ENCODE measurements at regions not wholly inside any gene's neighbourhood (a gene's known extent, or its start where the extent isn't known, plus 50 kb on each side); places are given as distances from the start of the nearest gene placed in this dataset.
"Not testable (repeated sequence)": the region's sequence is repeated elsewhere in the genome, so short reads cannot be mapped to it uniquely, and the experiment has no call there.

DNA sequence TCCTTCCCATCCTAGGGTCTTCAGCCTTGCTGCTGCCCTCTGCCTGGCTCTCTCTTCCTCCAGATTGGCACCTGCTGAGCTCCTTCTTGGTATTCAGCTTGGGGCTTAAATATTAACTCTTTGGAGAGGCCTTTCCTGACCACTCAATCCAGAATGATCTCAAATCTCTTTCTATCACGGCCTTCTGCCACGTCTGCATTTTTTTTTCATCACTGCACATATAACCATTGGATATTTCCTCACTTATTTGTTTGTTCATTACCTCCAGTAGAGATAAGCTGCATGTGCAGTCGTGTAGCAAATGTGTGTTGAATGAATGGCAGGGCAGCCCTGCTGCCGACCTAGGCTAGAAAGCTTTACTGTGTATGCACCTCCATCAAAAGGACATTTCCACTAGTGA is 51.6 kb upstream of the MPP7 start:
- intact Hi-C loops (cut with DNase I): no loop called here
- DNase-seq: no peak

DNA sequence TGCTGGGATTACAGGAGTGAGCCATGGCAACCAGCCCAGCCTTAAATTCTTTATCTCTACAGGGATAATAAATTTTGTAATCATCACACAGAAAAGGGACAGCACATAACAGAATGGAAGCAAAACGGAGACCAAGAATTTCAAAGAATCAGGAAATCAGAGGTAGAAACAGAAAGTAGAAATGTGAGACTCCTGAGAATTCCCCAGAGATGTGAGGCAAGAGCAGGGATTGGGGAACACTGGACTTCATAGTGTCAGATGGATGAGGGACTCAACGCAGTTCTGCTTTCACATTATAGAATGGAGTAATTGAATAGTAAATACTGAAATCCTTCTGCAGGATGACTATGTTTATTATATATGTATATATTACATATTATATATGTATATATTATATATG is 52.5 kb upstream of the MPP7 start:
- DNase-seq: no peak
- intact Hi-C loops (cut with DNase I): no loop called here

DNA sequence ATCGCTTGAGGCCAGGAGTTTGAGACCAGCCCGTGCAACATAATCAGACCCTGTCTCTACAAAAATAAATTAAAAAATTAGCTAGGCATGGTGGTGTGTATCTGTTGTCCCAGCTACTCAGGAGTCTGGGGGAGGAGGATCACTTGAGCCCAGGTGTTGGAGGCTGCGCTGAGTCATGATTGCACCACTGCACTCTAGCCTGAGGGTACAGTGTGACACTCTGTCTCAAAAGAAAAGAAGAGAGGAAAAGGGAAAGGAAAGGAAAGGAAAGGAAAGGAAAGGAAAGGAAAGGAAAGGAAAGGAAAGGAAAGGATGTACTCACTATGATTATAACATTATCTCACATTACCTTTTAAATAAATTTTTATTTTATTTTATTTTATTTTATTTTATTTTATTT is 56.5 kb upstream of the MPP7 start:
- no peak for DNase-seq

DNA sequence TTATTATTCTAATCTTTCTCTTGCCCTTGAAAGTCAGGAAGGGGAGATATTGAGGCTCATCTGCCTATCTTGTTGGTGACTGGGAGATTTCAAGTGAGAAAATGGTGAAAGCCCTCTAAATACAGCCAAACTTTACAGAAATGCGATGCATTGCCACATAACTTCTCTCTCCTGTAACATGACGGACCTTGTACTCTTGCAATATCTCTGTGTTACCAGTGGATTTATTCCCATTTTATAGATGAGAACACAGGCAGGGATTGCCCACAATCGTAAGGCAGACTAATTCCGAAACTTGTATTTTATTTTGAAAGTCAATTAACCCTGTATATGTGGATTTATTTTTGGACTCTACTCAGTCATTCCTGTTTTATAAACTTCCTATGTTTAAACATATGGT is 57.3 kb upstream of the MPP7 start:
- no peak for DNase-seq
- intact Hi-C loops (cut with DNase I): no loop called here

More for the DNA sequence above, 56.5 kb upstream of the MPP7 start:
- intact Hi-C loops (cut with DNase I): no loop called here

DNA sequence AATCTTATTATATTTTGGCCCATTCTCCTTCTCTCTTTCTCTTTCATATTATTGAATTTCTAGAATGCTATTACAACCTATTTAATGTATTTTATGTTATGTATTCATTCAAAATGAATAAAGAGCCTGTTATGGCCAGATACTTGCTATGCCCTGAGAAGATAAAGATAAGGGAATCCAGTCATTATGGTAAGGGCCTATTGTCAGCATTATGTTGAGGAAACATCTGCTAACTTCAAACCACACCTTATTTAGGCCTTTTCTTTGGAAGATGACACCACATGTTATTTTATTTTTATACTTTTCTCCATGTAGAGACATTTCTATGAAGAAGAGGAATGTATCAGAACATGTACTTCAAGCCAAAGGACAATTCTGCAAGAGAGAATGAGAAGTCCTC is 60.5 kb upstream of the MPP7 start:
- intact Hi-C loops (cut with DNase I): no loop called here
- DNase-seq: no peak

DNA sequence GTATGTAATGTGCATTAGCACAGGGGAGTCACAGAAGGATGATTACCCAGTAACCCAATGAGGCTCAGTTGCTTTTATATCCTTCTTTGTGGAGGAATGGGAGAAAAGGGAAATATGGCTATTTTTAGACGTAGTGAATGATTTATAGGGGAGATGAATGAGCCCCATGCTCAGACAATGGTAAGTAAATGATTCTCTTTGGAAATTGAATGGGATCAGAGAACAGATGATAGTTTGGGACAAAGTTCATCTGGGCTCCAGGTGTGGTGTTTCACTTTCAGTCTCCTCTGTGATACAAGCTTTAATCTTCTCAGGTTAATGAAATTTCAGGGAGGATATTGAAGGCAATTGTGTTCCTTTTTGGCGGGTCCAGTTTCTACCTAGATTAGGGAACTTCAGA is 63.0 kb upstream of the MPP7 start:
- no peak for DNase-seq
- intact Hi-C loops (cut with DNase I): no loop called here

DNA sequence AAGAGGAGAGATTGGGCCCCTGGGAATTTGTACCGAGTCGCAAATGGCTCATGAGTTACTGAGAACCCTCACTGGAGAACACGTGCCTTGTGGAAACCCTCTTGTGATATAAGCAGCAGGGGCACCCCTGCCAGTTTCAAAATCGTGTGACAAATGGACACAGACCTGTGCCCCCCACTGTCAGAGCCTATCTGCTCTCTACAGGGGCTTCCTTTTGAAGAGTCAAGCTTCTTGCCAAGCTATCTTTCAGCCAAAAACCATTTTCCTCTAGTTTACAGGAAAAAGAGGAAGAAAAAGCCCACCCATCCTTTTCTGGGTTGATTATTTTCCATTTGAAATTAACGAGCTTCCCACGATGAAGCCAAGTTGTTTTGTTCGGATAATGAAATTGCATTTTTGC is 64.1 kb upstream of the MPP7 start:
- DNase-seq: no peak
- intact Hi-C loops (cut with DNase I): no loop called here

DNA sequence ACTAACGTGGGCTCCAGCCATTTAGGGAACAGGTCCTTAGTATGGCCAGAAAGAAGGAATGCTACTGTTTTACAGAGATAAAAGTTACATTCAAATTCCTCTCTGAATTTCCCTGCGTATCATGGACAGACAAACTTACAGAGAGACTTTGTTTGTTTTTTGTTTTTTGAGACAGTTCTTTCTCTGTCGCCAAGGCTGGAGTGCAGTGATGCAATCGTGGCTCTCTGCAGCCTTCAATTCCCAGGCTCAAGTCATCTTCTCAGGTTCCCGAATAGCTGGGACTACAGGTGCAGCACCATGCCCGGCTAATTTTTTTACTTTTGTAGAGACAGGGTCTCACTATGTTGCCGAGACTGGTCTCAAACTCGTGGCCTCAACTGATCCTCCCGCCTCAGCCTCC is 64.5 kb upstream of the MPP7 start:
- no peak for DNase-seq
- intact Hi-C loops (cut with DNase I): no loop called here

DNA sequence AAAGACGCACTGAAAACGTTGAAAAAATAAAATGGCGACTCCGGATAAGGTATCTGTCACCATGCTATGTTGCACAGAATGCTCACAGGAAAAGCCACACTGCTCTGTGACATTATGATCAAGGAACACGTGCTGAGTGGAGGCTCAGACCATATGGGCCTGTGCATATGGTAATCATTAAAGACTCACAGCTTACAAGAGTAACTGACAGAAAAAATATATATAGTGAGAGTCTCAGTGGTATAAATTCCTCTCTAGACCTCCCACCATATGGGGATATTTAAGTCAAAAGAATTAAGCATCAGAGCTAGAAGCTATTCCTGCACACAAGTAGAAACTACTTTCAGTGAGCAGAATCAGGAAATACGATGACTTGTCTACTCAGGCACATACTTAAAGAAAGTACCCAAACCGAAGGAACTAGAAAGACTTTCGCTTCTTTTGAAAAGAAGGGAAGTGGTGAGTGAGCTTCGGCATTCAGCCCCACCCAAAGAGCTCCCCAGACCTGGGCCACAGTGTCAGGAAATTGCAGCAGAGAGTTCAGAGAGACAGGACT is 65.1 kb upstream of the MPP7 start:
- intact Hi-C loops (cut with DNase I): no loop called here
- DNase-seq: no peak

DNA sequence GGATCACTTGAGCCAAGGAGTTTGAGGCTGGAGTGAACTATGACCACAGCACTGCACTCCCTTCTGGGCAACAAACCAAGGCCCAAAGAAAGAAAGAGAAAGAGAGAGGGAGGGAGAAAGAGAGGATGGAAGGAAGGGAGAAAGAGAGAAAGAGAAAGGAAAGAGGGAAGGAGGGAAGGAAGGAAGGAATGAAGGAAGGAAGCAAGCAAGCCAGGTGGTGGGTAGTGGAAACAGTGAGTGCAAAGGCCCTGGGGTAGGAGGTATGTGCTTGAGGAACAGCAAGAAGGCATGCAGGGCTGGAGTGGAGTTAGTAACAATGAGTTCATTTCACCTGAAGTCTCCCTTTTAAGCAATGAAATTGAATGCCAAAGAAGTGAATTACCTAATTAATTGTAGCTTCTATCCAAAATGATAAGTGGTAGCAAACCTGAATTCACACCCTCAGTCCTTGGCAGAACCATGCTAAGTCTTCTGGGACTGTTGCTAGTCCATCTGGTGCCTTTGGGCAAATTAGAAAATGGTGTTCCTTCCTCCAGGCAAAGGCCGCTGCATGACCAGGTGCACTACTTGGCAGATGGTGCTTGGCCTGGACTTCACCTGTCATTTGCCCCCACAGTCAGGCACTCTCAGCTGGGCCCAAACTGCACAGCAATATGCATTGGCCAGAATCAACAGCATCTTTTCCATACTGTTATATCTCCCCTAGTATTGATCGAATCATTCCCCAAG is 67.4 kb upstream of the MPP7 start:
- DNase-seq: no peak
- intact Hi-C loops (cut with DNase I): no loop called here

DNA sequence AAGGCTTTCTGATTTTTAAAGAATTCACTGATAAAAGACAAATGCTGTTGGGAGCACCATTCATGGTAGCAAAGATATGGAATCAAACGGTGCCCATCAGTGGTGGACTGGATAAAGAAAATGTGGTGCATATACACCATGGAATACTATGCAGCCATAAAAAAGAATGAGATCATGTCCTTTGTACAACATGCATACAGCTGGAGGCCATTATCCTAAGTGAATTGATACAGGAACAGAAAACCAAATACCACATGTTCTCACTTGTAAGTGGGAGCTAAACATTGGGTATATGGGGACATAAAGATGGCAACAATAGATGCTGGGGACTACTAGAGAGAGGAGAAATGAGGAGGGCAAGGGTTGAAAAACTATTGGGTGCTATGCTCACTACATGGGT is 68.8 kb upstream of the MPP7 start:
- DNase-seq; intact Hi-C loops (cut with DNase I): not testable (repeated sequence)

DNA sequence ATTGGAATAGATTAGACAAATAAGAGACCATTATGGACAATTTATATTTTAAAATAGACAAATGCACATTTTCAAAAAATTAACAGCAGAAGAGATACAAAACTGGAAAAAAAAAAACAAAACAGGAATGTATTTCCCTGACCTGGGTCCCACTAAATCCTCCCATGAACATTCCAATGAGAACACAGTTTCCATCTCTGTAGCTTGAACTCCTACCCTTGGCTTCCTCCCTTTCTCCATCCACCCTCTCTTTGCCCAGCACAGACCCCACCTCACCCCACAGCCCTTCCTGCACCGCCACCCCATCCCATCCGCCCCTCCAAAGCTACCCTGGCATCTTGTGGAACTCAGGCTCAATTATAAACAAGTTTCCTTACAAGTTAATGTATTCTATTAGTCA is 71.2 kb upstream of the MPP7 start:
- intact Hi-C loops (cut with DNase I): no loop called here
- no peak for DNase-seq

DNA sequence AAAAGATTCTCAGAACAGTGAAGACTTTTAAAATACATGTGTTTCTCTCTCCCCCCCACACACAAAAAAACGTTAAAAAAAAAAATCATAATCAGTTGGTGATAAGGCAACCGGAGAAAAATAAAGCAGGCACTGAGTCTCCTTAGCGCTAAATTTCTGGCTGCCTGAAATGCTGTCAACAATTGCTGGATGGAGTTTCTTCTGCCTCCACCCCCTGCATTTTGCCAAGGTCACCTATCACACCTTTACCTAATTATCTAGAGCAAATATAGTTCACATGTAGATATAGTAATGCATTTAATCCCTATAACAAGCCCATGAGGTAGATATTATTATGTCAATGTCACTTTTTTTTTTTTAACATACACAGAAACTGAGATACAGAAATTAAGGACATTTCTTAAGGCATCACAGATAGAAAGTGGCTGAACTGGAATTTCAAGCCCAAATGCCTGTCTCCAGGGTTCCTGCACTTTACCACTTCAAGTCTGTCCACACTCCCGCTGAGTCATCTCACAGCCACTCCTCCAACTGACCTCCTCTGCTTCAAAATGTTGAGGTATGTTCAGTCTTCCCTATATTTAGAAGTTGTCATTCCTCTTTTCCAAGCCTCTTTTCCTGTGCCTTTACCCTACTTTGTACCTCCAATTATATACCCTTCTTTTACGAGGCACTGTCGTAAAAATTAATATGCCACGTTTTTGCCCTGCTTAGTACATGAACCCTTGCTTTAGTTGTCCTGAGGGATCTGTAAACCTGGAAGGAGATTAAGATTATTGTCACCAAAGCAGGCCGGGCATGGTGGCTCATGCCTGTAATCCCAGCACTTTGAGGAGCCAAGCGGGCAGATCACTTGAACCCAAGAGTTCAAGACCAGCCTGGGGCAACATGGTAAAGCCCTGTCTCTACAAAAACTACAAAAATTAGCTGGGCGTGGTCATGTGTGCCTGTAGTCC is 72.8 kb upstream of the MPP7 start:
- intact Hi-C loops (cut with DNase I): no loop called here
- no peak for DNase-seq

DNA sequence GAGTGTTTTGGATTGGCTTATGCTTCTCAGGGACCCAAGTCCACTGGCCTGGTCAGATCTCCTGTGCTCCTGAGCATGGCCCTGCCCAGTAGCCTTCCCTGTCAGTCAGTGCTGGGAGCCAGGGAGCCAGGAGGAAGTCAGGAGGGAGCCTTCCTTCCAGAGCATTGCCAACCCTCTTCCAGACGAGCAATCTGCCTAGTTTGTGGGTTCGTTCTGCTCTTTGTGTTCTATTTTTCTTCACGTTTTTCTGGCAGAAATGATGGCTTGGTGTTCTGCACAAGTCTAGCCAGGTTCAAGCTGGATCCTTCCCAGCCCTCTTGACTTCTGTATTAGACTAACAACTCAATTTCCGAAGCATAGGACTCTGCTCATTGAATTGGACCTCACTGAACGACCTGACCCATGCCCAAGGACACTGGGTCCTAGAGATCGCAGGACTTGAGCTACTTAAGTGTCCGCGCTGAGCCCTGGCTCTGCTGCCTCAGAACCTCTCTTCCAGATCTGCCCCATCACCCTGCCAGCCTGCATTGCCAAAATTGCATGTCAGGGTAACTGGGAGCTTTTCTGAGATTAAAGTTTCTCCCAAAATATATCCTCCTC is 76.2 kb upstream of the MPP7 start:
- DNase-seq: no peak
- intact Hi-C loops (cut with DNase I): no loop called here

DNA sequence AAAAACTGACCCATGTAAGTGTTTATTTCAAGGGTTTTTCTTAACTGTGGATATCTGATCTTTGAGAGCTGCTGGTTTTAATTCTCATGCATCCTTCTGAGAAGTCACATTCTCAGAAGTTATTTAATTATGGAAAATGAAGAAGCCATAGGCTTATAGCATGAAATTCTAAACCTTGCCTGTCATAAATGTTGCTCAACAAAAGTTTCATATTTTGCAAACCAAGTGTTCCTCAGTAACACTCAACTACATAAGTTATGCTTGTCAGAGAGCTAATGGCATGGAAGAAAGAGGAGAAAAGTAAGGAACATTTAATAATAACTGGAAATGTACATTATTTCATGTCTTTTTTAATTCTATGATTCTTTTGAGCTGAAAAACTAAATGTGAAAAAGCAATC is 78.6 kb upstream of the MPP7 start:
- no peak for DNase-seq
- intact Hi-C loops (cut with DNase I): loop anchor here (10.0 kb wide), 2 partner anchors 637 to 937 kb away; partner anchors contain the start of gene MKX

DNA sequence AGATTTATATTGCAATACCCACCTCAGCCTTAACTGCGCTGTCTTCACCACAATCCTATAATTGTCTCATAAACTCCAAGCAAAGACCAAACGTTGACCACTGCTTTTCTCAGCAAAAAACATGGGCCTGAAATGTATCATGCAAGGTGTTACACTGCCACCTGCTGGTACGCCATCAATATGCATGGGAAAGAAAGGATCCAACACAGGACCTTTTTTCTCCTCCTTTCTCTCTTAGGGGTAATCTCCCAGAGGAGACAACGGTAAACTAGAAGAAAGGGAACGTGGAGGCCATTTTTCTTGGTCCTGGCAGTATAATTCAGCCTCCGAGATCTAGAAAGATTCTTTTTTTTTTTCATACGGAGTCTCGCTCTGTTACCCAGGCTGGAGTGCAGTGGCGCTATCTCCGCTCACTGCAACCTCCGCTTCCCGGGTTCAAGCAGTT is 79.1 kb upstream of the MPP7 start:
- peak in 9 of 10 donors; percentile 32 to 87 (median 75) for DNase-seq
- intact Hi-C loops (cut with DNase I): loop anchor here (1.0 to 10.0 kb wide), 3 partner anchors 132 to 937 kb away; partner anchors contain the start of gene MKX

DNA sequence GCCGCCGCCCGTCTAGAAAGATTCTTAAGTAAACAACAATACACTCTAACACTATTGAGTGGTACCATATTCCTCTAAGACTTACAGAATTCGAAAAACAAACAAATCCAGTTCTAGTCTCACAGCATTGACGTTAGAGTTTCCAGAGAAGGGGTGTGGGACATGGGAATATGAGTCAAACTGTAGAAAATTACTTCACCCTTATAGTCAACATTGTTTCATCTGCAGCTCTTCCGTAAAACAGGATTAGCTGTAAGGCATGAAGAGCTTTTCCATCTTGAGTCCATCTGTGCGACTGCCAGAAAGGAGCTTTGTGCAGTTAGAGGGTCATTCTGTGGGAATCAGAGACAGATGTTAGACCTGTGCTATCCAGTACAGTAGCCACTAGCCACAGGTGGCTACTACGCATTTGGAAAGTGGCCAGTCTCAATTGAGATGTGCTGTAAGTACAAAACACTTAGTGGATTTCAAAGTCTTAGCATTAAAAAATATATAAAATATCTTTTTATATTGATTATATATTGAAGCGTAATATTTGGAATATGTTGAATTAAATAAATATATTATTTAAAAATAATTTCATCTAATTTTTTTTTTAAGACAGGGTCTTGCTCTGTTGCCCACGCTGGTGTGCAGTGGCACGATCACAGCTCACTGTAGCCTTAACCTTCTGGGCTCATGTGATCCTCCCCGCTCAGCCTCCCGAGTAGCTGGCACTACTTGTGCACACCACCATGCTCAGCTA is 79.8 kb upstream of the MPP7 start:
- intact Hi-C loops (cut with DNase I): loop anchor here (1.0 to 10.0 kb wide), 3 partner anchors 132 to 938 kb away; partner anchors contain the start of gene MKX
- DNase-seq: peak in 1 of 10 donors; percentile 66

DNA sequence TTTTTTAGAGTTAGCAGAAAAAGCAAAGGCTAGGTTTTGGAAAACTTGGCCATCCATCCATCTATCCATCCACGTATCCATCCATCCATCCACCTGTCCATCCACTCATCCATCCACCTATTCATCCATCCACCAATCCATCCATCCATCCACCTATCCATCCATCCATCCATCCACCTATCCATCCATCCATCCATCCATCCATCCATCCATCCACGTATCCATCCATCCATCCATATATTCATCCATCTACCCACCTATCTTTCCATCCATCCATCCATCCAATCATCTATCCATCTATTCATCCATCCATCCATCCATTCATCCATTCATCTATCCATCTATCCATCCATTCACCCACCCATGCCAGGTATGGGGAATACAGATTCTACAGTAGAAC is 81.7 kb upstream of the MPP7 start:
- no peak for DNase-seq

DNA sequence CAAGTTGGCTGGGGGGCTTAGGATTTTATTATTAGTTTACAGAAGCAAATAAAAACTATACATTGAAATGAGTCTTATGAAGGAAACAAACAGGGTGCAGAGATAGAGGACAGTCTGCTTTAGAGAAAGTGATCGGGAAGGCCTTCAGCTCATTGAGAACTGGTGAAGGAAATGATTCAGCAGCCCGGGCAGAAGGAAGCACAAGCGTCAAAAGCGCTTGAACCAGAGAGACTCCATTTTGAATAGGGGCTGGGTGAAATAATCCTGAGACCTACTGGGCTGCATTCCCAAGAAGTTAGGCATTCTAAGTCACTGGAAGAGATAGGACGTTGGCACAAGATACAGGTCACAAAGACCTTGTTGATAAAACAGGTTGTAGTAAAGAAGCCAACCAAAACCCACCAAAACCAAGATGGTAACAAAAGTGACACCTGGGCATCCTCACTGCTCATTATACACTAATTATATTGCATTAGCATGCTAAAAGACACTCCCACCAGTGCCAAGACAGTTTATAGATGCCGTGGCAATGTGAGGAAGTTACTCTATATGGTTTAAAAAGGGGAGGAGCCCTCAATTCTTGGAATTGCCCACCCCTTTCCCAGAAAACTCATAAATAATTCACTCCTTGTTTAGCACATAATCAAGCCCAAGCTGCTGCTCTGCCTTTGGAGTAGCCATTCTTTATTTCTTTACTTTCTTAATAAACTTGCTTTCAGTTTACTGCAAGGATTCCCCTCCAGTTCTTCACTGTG is 83.1 kb upstream of the MPP7 start:
- DNase-seq: no peak
- intact Hi-C loops (cut with DNase I): loop anchor here (10.0 kb wide), 2 partner anchors 641 to 941 kb away; partner anchors contain the start of gene MKX

More for the DNA sequence above, 81.7 kb upstream of the MPP7 start:
- intact Hi-C loops (cut with DNase I): loop anchor here (10.0 kb wide), 2 partner anchors 640 to 940 kb away; partner anchors contain the start of gene MKX

All from posterior cingulate gyrus (tissue), 11 donors.